Smooth muscle cell (in vitro differentiated cells): ENCODE measurements at regions not wholly inside any gene's neighbourhood (a gene's known extent, or its start where the extent isn't known, plus 50 kb on each side); places are given as distances from the start of the nearest gene placed in this dataset.

Experiments used
- DNase-seq: peaks from one replicate; lab custom pipeline; 2025; ENCODE audit not compliant: unreplicated experiment; lab: John Stamatoyannopoulos, UW
- H2AFZ ChIP-seq: fragments of 200-600 bp; sonication (generic); 2 replicates; pipeline ENCODE4 v1.6.0; 2016; ENCODE audit warnings: antibody characterized with exemption, low read depth, mild to moderate bottlenecking
- H3F3A ChIP-seq: fragments of 200-600 bp; sonication (generic); 2 replicates; pipeline ENCODE4 v1.6.0; 2017; ENCODE audit warnings: antibody characterized with exemption, low read depth
- H3K27ac ChIP-seq: fragments of 200-600 bp; sonication (generic); 2 replicates; pipeline ENCODE4 v1.5.1; 2016; ENCODE audit warnings: low read depth, mild to moderate bottlenecking
- H3K27me3 ChIP-seq: fragments of 200-600 bp; sonication (generic); 2 replicates; pipeline ENCODE4 v1.6.1; 2016; ENCODE audit warnings: low read depth, mild to moderate bottlenecking
- H3K36me3 ChIP-seq: fragments of 200-600 bp; sonication (generic); 2 replicates; pipeline ENCODE4 v1.5.1; 2016; ENCODE audit warnings: low read depth
- H3K4me1 ChIP-seq: fragments of 200-600 bp; sonication (generic); 2 replicates; pipeline ENCODE4 v1.5.1; 2016; ENCODE audit warnings: low read depth
- H3K4me2 ChIP-seq: fragments of 200-600 bp; sonication (generic); 2 replicates; pipeline ENCODE4 v1.6.0; 2016; ENCODE audit warnings: mild to moderate bottlenecking
- H3K4me3 ChIP-seq: fragments of 200-600 bp; sonication (generic); 2 replicates; pipeline ENCODE4 v1.5.1; 2016; ENCODE audit warnings: mild to moderate bottlenecking
- H3K79me2 ChIP-seq: fragments of 200-600 bp; sonication (generic); 2 replicates; pipeline ENCODE4 v1.6.0; 2016; ENCODE audit warnings: low read depth, mild to moderate bottlenecking
- H3K9ac ChIP-seq: fragments of 200-600 bp; sonication (generic); 2 replicates; pipeline ENCODE4 v1.6.0; 2016; ENCODE audit warnings: low read depth
- H3K9me3 ChIP-seq: fragments of 200-600 bp; sonication (generic); replicated peaks from 2 replicates; pipeline ENCODE4 v1.5.1; 2016; ENCODE audit warnings: low read depth
- H4K20me1 ChIP-seq: fragments of 200-600 bp; sonication (generic); 2 replicates; pipeline ENCODE4 v1.6.0; 2016; ENCODE audit warnings: low read depth
- WGBS: methylation state at CpG from one replicate; pipeline ENCODE4 v1.1.7; 2016; ENCODE audit warnings: low lambda C conversion rate; 5-methylcytosine and 5-hydroxymethylcytosine counted together
- TF ChIP-seq, protein P1 (sequence below): fragments of 200-600 bp; sonication (generic); IDR thresholded peaks from 2 replicates; pipeline ENCODE4 v1.5.1; 2017; ENCODE audit warnings: borderline replicate concordance, mild to moderate bottlenecking, antibody characterized with exemption; ENCODE audit not compliant: insufficient read depth, poor library complexity, severe bottlenecking

- Histone ChIP-seq H2AFZ (no peak overlapping the region), H3K27me3 (no peaks in the 10 kb centered on the region), H3K9ac (no peak overlapping the region), H3K4me3 (no peak overlapping the region), H3K4me2 (peak overlapping the region; percentile 24), H3F3A (no peaks in the 10 kb centered on the region), H3K79me2 (no peaks in the 10 kb centered on the region), H4K20me1 (no peaks in the 10 kb centered on the region), H3K4me1 (no peaks in the 10 kb centered on the region), H3K36me3 (no peaks in the 10 kb centered on the region), H3K27ac (peak overlapping the region; percentile 81), H3K9me3 (peaks cover 10% of the 10 kb centered on the region)
- DNase-seq: no peak
- TF ChIP-seq, protein P1, sequence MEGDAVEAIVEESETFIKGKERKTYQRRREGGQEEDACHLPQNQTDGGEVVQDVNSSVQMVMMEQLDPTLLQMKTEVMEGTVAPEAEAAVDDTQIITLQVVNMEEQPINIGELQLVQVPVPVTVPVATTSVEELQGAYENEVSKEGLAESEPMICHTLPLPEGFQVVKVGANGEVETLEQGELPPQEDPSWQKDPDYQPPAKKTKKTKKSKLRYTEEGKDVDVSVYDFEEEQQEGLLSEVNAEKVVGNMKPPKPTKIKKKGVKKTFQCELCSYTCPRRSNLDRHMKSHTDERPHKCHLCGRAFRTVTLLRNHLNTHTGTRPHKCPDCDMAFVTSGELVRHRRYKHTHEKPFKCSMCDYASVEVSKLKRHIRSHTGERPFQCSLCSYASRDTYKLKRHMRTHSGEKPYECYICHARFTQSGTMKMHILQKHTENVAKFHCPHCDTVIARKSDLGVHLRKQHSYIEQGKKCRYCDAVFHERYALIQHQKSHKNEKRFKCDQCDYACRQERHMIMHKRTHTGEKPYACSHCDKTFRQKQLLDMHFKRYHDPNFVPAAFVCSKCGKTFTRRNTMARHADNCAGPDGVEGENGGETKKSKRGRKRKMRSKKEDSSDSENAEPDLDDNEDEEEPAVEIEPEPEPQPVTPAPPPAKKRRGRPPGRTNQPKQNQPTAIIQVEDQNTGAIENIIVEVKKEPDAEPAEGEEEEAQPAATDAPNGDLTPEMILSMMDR: no peak
- 87% methylated on average over 1 of the region's 1 CpG for WGBS
Observed at GRCh38 chr1:222167896-222168295, 380.0 kb downstream of the HHIPL2 start.

DNA sequence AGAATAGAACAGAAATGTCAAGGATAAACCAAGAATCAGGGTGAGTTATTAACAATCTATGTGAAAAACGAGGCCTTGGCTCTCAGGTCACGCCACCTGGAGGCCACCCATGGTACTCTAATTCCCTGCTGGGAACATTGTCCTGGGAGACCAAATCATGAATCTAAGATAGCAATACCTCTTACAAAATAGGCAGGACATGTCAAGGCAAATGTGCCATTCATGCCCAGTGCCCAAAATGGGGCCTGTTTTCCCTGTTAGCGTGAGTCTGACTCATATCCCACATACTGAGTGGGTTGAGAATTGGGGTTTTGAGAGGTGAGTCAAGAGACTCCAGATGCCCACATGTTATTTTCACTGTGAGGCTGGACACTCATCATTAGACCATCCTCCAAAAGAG is 380.8 kb downstream of the HHIPL2 start:
- H3K27ac ChIP-seq: peak overlapping the region; percentile 81
- DNase-seq: no peak

DNA sequence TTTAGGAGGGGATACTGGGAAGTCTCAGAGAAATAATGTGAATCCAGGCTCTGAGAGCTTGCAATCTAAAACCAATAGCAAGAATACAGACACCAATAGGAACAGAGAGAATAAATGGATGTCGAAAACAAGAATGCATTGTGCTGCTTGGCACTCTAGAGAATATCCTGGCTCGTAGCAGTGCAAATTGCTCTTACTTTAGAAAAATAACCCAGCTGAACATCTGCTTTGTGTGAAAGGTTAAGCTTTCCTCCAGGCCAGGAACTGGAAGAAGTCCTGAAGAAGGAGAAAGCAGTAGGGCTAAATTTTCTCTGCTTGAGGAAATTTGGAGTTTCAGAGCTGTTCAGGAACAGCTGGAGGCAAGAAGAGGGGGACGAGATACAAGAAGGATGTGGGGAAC is 382.3 kb downstream of the HHIPL2 start:
- Histone ChIP-seq H3K27ac (no peak overlapping the region), H3K79me2 (no peaks in the 10 kb centered on the region), H3K36me3 (no peaks in the 10 kb centered on the region), H3K4me3 (no peak overlapping the region), H3F3A (no peaks in the 10 kb centered on the region), H3K9me3 (no peaks in the 10 kb centered on the region), H3K9ac (no peak overlapping the region), H3K4me2 (no peak overlapping the region), H3K27me3 (no peaks in the 10 kb centered on the region), H2AFZ (no peak overlapping the region), H4K20me1 (no peaks in the 10 kb centered on the region), H3K4me1 (no peaks in the 10 kb centered on the region)
- no peak for DNase-seq
- WGBS: 84% methylated on average over 3 of the region's 3 CpGs
- TF ChIP-seq, protein P1: no peak

More for the DNA sequence above, 380.8 kb downstream of the HHIPL2 start:
- Histone ChIP-seq H3F3A (no peaks in the 10 kb centered on the region), H3K4me1 (no peaks in the 10 kb centered on the region), H4K20me1 (no peaks in the 10 kb centered on the region), H3K36me3 (no peaks in the 10 kb centered on the region), H3K4me2 (no peak overlapping the region), H3K79me2 (no peaks in the 10 kb centered on the region), H3K4me3 (no peak overlapping the region), H2AFZ (no peak overlapping the region), H3K27me3 (no peaks in the 10 kb centered on the region), H3K9me3 (peaks cover 2% of the 10 kb centered on the region), H3K9ac (peak overlapping the region; percentile 34)
- TF ChIP-seq, protein P1: peak; percentile 50
- WGBS: 44% methylated on average over 3 of the region's 3 CpGs

GRCh38 chr1:222163895-222164294 is 384.0 kb downstream of the HHIPL2 start:
- no peak overlapping the region for H2AFZ ChIP-seq
- no peak overlapping the region for H3K27ac ChIP-seq
- no peaks in the 10 kb centered on the region for H3F3A ChIP-seq
- no peak for DNase-seq
- no peak overlapping the region for H3K9ac ChIP-seq
- H3K79me2 ChIP-seq: no peaks in the 10 kb centered on the region
- H3K4me3 ChIP-seq: no peak overlapping the region
- TF ChIP-seq, protein P1: no peak
- no peaks in the 10 kb centered on the region for H3K36me3 ChIP-seq
- no peaks in the 10 kb centered on the region for H3K4me1 ChIP-seq
- H3K4me2 ChIP-seq: no peak overlapping the region
- H3K27me3 ChIP-seq: no peaks in the 10 kb centered on the region
- no peaks in the 10 kb centered on the region for H4K20me1 ChIP-seq
- H3K9me3 ChIP-seq: no peaks in the 10 kb centered on the region
- WGBS: 85% methylated on average over 2 of the region's 2 CpGs
